NCI-H526 treated with DMSO at 0.1 percent for 48 hours (cell line): ENCODE measurements at regions not wholly inside any gene's neighbourhood (a gene's known extent, or its start where the extent isn't known, plus 50 kb on each side); places are given as distances from the start of the nearest gene placed in this dataset.
"Not testable (repeated sequence)": the region's sequence is repeated elsewhere in the genome, so short reads cannot be mapped to it uniquely, and the experiment has no call there.

Experiments
- DNase-seq: peaks from one replicate; lab custom pipeline; 2025; lab: John Stamatoyannopoulos, UW

DNA sequence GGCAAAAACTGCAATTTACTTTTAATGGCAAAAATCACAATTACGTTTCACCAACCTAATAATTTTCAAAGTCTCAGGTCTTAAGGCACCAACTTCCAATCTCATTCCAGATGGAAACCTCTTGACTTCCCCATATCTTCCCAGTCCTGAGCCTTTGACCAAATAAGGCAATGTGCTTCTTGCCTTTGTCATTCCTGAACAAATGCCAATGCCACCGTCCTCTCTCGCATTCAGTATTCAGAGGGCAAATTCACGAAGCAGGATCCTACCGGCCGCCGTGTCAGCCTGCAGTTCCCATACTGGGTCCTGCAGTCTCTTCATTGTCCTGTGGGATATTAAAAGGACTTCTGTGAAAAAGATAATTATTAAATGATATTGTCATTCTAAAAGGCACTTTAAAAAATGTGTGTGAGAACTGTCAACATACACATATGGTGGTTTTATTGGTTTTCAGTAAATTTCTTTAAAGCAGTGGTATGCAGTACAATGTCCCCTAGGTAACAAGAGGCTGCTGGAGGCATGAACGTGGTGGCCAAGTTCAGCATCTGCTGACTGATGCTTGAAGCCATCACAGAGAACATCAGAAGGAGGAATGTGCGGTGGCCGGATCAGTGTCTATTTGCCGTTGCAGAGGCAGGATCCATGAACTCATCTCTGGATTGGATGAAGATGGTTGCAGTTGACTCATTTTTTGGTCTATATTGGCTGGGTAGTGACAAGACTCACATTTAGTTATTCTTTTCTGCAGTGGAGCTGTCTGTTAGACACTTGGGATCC, 101.4 kb upstream of the IRX4 start:
- no peak for DNase-seq

DNA sequence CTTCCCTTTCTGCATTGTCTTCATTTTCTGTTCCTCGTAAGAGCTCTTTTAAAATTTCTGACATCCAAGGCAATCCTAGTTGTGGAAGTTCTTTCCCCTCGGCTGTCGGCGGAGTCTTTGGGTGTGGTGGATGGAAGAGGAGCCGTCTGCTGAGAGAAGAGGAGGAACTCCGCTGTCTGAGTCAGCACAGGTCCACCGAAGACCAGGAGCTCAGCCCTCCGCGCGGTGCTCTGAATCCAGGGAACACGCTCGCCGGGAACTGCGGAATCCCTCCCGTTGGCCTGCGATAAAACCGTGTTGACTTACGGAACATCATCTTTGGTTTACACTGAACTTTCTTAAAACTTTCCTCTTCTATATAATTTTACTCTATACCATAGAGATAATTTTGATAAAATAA, 100.7 kb upstream of the IRX4 start:
- DNase-seq = no peak

DNA sequence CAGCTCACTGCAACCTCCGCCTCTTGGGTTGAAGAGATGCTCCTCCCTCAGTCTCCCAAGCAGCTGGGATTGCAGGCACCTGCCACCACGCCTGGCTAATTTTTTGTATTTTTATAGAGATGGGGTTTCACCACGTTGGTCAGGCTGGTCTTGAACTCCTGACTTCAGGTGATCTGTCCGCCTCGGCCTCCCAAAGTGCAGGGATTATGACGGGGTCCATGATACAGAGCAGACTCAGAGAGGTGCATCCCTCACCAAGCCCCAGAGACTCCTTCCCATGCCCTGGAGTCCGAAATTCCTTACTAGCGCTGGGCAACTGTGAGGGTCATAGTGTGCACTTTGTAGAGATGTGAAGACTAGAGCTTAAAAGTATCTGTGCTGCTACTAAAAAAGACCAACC, 99.8 kb upstream of the IRX4 start:
- not testable (repeated sequence) for DNase-seq

DNA sequence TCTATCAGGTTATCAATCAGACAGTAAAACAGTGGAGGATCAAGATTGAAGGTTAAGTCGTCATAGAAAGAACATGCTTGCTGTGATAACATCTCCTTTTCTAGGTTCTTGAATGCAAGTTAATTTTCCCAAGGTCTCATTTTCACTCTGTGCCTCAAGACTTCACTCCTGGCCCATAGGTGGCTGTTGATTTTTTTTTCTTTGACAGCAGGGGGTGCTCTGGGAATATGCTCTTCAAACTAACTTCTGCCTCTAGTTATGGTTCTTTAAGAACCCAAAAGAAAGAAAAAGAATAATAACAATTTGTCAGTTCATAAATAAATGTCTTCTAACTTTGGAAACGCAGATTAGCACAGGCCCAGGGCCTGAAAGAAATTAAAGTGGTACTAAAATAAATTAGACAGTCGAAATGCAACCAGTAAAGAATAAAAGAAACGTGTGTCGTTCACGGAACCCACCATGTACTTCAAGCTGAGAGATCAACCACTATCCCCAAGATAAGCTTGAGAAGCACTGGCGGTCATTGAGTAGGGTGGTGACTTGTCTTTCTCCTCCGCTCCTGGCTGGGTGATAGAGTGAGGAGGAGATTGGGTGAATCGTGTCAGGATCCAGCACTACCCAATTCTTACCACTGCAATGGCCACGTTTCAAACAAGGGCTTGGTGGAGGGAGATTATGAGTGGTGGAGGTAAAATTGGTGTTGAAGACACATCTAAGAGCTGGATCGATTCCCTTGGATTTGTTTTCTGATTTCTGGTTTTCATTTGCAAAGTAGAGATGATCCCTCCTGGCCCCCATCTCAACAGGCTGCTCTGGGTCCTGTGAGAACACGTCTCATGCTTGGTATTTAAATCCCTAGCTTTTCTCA, 93.4 kb upstream of the IRX4 start:
- no peak for DNase-seq

DNA sequence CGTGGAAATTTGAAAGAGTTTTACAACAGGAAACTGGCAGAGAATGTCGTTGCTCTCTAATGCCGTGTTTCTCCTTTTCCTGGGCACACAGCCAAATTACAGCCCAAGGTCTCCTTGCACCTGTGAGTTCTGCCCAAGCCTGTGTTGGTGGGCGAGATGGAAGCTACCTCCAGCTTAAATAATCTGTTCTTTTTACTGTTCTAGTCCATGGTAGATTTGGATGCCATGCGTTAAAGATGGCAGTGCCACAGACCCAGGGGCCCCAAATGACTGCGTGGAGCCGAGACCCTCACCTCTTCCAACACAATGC, 92.6 kb upstream of the IRX4 start:
- DNase-seq = no peak

DNA sequence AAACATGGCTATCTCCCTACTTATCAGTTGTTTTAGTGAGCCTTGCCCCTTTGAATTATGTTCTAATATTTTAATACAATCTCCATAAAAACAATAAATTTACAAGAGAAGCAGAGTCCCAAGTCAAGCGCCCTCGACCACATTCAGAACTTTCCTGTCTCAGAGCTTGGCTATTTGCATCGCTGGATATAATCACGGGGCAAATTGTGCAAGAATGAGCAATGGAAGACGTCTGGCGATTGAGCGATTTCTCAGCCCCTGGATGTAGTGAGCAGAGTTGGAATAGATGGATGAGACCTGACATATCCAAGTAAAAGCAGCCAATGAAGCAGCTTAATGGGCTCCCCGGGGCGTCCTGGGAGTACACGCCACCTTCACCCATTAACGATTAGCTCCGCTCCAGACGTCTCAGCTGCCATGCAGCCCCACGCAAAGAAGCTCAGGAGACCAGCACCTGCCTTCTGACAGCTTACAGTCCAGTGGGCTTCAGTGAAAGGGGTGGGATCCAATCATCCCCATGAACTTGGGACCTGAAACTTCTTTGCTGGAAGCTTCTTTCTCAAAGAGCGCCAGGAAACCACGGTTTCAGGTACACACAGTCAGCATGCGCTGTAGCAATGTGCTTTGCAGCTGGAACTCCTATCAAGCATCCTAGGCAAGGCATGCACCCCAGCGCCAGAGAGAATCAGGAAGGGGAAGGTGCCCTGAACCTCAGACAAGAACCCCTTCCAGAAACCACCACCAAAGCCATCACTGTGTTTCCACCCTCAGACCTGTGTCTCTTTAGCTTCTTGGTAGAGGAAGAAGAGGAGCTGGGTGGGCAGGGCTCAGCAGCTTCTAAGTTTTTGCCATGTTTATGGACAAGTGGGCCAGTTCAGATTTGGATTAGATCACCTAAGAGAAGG, 92.0 kb upstream of the IRX4 start:
- DNase-seq = no peak

DNA sequence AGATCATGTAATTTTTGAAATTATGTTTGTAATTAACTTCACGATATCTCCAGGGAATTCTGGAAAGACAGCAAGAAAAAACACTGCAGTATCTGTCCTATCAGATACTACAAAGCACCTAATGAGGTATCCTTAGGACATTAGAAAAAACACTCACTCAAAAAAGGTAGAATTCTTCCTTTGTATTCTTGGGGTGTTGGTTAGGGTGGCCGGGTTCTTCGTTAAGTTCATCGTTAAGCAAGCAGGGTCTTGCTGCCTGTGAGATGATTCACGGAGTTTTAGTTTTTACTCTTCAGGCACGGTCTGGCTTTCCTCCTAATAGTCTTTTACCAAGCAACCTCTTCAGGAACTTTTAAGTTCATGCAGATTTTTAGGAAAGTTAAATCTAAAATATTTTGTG, 91.4 kb upstream of the IRX4 start:
- DNase-seq = no peak

DNA sequence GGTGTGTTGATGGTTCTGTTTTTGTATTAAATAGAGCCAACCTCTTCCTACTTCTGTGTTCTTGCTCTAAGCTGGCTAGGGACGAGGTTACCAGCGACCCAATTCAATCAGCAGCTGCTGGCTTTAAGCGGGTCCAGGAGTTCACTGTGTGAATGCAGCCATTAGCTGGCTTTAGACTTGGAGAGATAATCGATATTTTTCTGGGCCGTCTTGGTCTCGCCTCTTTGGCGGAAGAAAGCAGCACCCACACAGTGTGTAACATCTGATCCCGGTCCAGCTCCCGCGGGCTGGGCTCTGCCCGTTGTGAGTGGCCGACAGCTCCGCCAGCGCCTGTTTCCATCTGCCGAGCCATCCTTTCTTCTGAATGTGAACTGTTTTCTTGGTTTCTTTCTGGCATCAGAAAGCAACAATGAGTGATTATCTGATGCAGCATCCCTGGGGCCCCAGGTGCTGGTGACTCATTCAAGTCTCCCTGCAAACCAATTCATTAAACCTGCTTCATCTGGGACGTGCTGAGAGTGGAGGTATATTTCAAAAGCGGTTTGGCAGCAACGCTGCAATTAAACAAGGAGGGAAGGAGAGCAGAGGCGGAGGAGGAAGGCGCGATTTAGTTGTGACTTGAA, 90.8 kb upstream of the IRX4 start:
- DNase-seq = no peak

DNA sequence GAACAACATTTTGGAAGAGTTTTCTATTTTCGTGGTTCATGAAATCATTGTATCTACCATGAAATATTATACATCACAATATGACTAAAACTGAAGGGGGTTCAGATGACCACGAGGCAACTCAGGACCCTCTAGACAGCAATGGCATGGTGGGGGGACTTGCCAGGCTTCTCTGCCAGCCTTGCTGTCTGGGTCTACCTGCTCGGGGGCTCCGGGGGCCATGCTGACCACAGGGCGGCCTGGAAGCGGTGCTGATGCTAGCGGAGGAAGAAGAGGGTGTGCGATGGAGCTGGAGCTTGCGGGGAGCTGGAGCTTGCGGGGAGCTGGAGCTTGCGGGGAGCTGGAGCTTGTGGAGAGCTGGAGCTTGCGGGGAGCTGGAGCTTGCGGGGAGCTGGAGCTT, 89.2 kb upstream of the IRX4 start:
- no peak for DNase-seq

DNA sequence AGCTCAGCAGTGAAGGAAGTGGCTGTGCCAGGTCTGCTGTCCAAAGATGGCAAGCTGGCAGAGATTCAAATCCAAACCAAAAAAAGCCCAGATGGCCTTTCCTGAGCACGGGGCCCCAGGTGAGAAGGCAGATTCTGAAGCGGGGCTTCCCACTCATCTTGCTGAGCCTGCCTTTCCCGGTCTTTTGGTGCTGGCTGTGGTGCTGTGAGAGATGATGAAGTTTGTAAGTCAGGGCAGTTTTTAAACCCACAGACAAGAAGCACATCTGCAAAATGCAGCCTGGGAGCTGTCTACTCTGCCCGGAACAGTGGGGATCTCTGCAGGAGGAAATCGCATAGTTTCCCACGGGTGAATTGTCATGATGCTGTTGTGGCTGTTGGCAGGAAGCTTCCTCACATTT, 85.0 kb upstream of the IRX4 start:
- DNase-seq = no peak

DNA sequence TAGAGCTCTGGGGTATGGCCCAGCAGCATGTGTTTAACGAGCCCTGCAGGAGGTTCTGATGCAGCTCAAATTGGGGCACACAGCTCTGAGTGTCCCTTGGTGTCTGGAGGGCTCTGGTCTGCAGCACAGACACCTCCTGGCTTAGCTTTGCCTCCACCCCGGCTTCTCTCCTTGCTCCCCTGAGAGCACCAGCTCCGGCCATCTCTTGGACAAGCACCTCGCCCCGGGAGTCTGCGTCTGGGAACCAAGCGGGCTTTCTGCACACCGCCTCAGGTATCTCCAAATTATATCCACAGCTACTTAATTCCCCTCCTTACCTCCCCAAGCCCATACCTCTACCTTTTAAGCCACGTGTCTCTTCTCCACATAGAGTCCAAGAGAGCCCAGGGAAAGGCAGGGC, 83.7 kb upstream of the IRX4 start:
- DNase-seq = no peak

DNA sequence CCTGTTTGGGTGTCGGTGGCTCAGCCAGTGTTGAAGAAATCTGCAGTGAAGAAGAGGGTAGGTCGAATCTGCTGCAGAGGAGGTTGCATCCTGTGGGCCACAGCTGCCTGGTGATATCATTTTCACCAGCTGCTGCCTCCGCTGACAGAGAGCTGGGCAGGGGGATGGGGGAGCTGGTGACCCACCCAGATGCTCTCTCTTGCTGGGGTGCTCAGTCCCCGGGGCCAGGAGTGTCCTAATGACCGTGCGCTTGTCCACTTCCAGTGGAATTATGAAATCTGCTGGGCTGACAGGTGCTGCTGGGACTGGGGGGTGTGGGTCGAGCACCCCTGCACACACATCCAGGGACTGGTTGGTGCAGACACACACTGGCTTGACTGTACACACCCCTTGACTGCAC, 83.2 kb upstream of the IRX4 start:
- DNase-seq = no peak

DNA sequence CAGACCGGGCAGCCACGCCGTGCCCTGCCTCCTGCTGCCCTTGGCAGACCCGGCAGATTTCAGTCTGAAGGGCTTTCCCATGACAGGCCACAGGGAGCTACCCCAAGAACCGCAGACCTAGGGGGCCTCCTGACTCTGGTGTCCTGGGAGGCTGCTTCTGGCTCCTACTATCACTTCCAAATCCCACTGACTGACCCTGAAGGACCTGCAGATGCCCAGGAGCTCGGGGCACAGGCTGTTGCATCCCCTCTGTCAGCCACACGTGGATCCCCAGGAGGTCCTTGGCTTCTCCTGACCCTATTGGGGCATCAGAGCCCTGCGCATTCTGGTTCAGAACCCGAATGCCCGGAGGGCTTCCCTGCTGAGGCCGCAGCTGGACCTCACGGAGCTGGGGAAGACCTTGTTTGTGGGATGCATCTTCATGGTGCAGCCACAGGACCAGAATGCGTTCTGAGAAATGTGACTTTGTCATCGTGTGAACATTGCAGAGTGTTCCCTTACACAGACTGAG, 81.3 kb upstream of the IRX4 start:
- no peak for DNase-seq

DNA sequence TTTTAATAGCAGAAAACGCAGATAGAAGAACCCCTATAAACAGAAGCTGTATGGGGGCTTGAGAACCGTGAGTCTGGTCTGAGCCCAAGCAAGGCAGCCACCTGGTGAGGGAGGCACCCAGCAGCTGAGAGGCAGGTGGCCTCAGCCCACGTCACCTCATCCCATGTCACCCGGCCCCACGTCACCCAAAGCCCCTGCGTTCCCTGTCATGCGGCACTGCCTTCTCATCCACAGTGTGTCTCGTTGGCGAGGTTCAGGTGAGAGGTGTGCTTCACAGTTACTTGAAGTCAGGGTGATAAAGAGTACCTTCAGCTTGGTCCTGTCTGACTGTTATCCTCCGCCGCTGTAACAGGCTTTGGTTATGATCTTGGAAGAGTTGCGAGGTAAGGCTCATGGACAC, 80.6 kb upstream of the IRX4 start:
- no peak for DNase-seq

DNA sequence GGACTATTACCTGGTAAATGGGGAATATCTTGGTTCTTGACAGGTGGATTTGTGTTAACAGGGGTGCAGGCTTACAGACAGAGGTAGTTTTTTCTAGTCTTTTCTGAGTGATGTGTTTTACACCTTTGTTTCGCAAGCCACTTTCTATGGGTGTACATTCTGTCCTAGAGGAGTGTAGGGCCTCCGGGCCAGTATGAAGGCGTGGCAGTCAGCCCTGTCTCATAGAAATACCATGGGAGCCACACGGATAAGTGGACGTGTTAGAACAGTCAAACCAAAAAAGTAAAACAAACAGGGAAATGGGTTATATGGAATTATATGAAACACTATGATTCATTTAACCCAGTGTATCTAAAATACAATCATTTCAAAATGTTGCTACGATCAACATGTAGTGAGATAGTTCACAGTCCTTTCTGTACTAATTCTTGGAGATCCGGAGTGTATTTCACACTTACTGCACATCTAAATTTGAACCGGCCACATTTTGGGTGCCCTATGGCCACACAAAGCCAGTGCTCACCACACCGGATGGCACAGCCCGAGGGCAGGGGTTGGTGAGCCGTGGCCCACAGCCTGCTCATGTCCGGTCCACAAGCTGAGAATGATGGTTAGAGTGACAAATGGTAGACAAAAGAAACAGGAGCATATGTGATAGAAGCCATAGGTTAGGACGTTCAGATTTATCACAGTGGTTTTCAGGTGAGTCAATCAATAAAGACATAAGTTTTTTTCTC, 80.1 kb upstream of the IRX4 start:
- DNase-seq = no peak

DNA sequence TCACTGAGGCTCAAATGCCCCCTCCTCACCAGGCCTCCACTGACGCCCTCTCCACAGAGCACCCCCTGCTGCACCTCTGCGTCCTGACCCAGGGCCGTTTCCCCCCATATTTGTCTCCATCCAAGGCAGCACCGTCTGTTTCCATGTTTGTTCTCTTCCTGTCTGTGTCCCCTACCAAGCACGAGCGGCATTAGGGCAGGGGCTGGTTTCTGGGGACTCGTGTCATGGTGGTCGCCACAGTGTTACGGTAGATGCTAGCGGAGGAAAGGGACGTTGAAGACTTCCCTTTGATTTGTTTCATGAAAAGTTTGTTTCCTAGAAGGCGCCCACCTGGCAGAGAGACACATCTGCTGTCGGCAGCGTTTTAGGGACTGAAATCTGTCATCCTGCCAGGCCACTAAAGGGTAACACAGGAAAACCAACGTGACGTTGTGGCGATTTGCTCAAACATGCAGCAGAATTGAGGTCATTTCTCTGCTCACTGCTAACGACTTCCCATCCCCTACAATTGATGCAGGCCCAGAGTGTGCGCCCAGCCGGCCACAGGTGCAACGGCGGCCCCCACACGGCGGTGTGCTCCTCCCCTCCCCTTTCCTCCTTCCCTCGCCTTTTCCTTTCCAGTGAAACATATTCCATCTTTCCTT, 79.3 kb upstream of the IRX4 start:
- DNase-seq = no peak

DNA sequence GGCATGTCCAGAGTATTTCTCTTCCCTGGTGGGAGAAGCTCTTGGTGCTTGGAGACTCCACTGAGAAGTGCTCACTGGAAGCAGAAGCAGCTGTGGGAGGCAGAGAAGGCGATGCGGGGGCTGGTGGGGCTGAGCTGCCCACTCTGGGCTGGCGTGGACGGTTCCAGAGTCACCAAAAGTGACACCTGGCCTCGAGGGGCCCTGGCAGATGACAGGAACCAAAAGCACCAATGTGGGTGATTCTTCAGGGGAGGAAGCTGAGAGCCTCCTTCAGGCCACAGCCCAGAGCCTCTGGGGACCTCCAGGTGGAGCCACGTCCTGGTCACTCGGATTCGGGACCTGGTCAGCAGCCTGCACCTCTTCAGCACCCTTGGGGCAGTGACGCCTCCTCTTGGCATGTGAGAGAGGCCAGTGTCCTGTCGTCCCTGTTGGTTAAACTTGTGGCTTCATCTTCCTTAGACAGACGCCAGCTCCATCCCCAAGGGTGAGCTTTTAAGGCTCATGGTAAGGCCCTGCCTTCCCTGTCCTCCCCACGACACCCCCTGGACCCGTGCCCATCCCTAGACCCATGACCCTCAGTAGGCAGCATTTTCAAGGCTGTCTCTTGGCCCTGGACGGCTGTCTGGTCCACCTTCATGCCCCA, 78.7 kb upstream of the IRX4 start:
- no peak for DNase-seq

DNA sequence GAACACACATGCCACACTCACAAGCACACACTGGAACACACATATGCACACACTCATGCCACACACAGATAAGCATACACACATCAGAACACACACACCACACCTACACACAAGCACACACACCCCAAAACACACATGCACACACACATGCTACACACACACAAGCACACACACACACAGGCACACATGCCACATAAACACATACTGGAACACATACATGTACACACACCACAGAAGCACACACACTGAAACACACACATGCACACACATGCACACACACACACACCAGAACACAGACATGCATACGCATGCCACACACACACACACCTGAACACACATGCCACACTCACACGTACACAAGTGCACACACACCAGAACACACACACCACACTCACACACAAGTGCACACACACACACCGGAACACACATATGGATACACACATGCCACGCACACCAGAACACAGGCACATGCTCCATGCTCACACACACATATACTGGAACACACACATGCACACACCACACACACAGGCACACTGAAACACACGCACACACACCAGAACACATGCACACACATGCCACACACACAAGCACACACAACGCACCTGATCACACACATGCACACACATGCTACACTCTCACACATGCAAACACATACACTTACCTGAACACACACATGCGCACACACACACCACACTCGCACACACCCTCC, 78.0 kb upstream of the IRX4 start:
- DNase-seq = no peak

DNA sequence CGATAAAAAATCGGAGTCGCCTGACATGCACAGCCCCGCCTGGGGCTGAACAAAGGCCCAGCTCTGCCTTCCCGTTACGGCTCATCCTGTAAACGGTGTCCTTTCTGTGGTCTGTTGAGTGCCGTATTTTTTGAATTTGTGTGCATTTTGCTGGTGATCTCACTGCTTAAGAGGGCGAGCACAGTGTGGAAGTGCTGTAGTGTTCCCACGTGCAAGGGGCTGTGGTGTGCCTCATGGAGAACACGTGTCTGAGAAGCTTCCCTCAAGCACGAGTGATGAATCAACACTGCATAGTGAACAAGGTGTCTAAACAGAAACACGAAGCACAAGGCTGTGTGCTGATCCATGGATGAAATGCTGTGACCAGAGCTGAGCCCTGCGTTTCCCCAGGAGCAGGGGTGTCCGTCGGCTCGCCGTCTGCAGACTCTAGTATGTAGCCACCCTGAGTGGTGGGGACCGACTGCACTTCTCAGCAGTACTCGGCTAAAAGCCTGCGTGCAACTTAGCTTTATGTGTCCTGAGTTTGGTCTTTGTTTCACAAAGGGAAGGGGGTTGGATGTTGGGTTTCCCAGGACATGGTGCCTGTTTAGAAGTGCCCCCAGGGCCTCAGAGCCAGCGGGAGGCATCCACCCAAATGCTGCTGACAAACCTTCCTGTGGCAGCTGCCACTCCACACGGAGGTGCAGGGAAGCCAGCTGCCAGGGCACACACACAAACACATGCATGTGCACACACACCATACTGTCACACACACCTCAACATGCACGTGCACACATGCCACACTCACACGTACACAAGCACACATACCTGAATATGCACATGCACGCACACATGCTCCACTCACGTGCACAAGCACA, 77.2 kb upstream of the IRX4 start:
- no peak for DNase-seq
